Prostate gland (tissue), 2 donors: ENCODE measurements at regions not wholly inside any gene's neighbourhood (a gene's known extent, or its start where the extent isn't known, plus 50 kb on each side); places are given as distances from the start of the nearest gene placed in this dataset.

Experiments
- DNase-seq: peaks from one replicate; pipeline ENCODE4 v3.0.0-alpha.2; 2019; ENCODE audit warnings: low spot score
- H3K27ac ChIP-seq, 2 donors: fragments of 200-600 bp; sonication (generic); 2 replicates each; pipeline ENCODE4 v1.5.1; 2017 to 2019
- H3K27me3 ChIP-seq: fragments of 200-600 bp; sonication (generic); replicated peaks from 2 replicates; pipeline ENCODE4 v1.5.1; 2019; ENCODE audit not compliant: insufficient read depth
- H3K36me3 ChIP-seq, 2 donors: fragments of 200-600 bp; sonication (generic); 1 replicate in 1 of 2; 2 replicates in 1 of 2; pipeline versions ENCODE4 v1.5.1 to v1.8.1; 2017 to 2019
- H3K4me1 ChIP-seq: fragments of 200-600 bp; sonication (generic); replicated peaks from 2 replicates; pipeline ENCODE4 v1.5.1; 2019
- H3K4me3 ChIP-seq, 2 donors: fragments of 200-600 bp; sonication (generic); 2 replicates each; pipeline ENCODE4 v1.5.1; 2017 to 2019
- H3K9me3 ChIP-seq: fragments of 200-600 bp; sonication (generic); 2 replicates; pipeline ENCODE4 v1.5.1; 2017
- POLR2A ChIP-seq: fragments of 450-650 bp; IDR thresholded peaks from one replicate; pipeline ENCODE4 v1.6.1; 2016; ENCODE audit warnings: antibody characterized with exemption, mild to moderate bottlenecking
- POLR2AphosphoS5 ChIP-seq: sonication (generic); formaldehyde crosslinking; IDR thresholded peaks from one replicate; pipeline ENCODE4 v1.6.1; 2017; ENCODE audit warnings: antibody characterized with exemption
- WGBS: methylation state at CpG from one replicate; pipeline ENCODE4 v1.1.5; 2018; 5-methylcytosine and 5-hydroxymethylcytosine counted together
- intact Hi-C: fragments of 100-400 bp; cut with DNase I; formaldehyde crosslinking; loops from one replicate; pipeline ENCODE4 v1.14.2; 2022
- TF ChIP-seq, protein P1 (sequence below), 4 experiments: fragments of 200-600 bp in 2 of 4; fragments of 450-650 bp in 2 of 4; sonication (generic) in 2 of 4; IDR thresholded peaks; 1 replicate in 3 of 4; 2 replicates in 1 of 4; pipeline ENCODE4 v1.5.1; 2016 to 2019; ENCODE audit warnings: antibody characterized with exemption in 4 of 4, mild to moderate bottlenecking in 2 of 4, moderate library complexity in 2 of 4

DNA sequence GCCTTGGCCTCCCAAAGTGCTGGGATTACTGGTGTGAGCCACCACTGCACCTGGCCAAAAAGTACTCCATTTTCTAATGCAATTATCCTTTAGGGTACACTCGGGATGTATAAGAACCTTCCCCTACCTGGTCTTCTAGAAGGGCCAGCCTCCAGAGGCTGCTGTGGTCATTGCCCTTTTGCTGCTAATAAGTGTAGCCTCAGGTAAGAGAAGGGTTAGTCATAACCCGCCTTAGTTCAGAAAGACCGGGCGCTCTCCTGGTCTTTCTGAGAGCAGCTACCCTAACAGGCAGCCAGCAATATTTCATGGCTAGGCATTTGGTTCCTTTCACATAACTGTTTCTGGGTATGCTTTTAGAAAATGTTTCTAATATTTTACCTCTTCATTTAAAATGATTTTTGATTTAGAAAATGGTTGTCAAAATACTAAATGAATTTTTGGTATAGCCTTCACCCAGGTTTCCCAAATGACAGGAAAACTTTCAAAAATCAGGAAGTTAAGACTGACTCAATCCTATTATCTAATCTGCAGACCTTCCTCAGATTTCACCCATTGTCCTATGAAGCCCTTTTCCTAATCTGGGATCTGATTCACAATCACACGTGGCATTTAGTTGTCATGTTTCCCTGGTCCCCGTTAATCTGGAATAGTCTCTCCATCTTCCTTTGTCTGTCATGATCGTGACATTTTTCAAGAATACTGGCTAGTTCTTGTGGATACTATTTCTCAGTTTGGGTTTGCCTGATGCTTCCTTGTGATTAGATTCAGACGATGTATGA, 479.0 kb downstream of the SIPA1L2 start:
- H3K27me3 ChIP-seq = no peaks in the 10 kb centered on the region
- H3K27ac ChIP-seq = no peak overlapping the region
- H3K9me3 ChIP-seq = no peaks in the 10 kb centered on the region
- WGBS = 90% methylated on average over 8 of the region's 8 CpGs
- H3K4me3 ChIP-seq = no peak overlapping the region
- intact Hi-C loops = no loop called here
- DNase-seq = no peak
- TF ChIP-seq, protein P1, sequence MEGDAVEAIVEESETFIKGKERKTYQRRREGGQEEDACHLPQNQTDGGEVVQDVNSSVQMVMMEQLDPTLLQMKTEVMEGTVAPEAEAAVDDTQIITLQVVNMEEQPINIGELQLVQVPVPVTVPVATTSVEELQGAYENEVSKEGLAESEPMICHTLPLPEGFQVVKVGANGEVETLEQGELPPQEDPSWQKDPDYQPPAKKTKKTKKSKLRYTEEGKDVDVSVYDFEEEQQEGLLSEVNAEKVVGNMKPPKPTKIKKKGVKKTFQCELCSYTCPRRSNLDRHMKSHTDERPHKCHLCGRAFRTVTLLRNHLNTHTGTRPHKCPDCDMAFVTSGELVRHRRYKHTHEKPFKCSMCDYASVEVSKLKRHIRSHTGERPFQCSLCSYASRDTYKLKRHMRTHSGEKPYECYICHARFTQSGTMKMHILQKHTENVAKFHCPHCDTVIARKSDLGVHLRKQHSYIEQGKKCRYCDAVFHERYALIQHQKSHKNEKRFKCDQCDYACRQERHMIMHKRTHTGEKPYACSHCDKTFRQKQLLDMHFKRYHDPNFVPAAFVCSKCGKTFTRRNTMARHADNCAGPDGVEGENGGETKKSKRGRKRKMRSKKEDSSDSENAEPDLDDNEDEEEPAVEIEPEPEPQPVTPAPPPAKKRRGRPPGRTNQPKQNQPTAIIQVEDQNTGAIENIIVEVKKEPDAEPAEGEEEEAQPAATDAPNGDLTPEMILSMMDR (IDR thresholded peaks at IDR 0.05) = no peak
- TF ChIP-seq POLR2A = no peak
- TF ChIP-seq POLR2AphosphoS5 = no peak
- no peaks in the 10 kb centered on the region for H3K4me1 ChIP-seq
- H3K36me3 ChIP-seq = no peaks in the 10 kb centered on the region

DNA sequence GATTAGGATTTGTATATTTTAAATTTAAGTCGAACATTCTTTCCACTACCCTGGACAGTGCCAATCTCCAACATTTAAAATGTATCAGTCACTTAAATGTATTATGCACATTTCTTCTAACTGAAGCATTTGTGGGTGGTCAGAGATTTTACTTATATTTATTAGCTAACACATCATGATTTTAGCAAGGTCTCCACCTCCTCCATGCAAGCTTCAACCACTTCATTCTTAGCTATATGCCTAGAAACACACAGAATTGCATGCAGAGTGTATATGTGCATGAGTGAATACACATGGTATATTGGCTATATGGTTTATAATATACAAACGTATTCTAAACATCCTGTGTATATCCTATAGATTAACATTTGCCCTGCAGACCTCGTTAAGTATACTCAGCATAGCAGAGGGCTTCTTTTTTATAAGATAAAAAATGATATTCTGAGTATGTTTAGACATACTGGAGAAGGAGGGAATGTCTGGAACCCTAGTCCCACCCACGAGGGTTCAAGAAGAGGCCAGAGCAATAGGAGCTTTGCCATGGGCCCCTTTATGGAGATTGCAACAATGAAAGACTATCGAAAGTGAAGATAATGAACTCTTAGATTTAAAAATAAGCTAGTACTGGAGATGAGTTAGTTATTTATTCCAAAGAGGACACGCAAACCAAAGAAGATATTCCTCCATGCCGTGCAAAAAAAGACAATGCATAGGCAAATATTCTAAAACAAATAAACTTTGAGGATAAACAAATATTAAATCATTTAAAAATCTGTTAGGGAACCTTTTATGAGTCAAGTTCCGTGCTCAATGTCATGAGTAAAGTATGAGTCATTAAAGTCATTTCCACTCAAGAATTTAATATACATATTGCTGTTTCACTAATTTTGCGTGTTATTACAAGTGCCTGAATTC, 480.4 kb downstream of the SIPA1L2 start:
- no peak overlapping the region for H3K4me3 ChIP-seq
- H3K27ac ChIP-seq = no peak overlapping the region
- H3K4me1 ChIP-seq = no peaks in the 10 kb centered on the region
- no peaks in the 10 kb centered on the region for H3K36me3 ChIP-seq
- 42% methylated on average over 9 of the region's 9 CpGs for WGBS
- DNase-seq = no peak
- TF ChIP-seq POLR2AphosphoS5 = no peak
- TF ChIP-seq, protein P1 (IDR thresholded peaks at IDR 0.05) = no peak
- TF ChIP-seq POLR2A = no peak
- intact Hi-C loops = loop anchor here (10.0 kb wide), 1 partner anchor 145 kb away; no protein-coding TSS in a partner anchor
- H3K27me3 ChIP-seq = no peaks in the 10 kb centered on the region
- H3K9me3 ChIP-seq = no peaks in the 10 kb centered on the region

DNA sequence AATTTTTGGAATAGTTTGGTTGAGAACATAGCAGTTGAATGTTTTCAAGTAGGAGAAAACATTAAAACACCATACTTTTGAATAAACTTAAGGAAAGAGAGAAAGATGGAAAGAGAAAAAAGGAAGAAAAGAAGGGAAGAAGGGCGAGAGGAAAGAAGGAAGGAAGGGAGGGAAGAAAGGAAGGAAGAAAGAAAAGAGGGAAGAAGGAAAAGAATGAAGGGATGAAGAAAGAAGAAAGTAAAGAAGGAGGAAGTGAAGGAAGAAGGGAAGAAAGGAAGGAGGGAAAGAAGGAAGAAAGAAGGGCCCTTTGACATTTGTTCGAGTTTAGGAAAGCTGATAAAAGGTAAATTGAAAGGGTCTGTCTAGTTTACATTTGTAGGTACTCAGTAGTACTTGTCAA, 482.7 kb downstream of the SIPA1L2 start:
- no peaks in the 10 kb centered on the region for H3K4me1 ChIP-seq
- 85% methylated on average over 2 of the region's 2 CpGs for WGBS
- H3K27me3 ChIP-seq = no peaks in the 10 kb centered on the region
- H3K27ac ChIP-seq = no peak overlapping the region
- TF ChIP-seq, protein P1 (IDR thresholded peaks at IDR 0.05) = no peak
- TF ChIP-seq POLR2AphosphoS5 (no peak), POLR2A (no peak)
- no peak for DNase-seq
- intact Hi-C loops = loop anchor here (10.0 kb wide), 1 partner anchor 148 kb away; no protein-coding TSS in a partner anchor
- H3K36me3 ChIP-seq = no peaks in the 10 kb centered on the region
- H3K9me3 ChIP-seq = no peaks in the 10 kb centered on the region
- H3K4me3 ChIP-seq = no peak overlapping the region

DNA sequence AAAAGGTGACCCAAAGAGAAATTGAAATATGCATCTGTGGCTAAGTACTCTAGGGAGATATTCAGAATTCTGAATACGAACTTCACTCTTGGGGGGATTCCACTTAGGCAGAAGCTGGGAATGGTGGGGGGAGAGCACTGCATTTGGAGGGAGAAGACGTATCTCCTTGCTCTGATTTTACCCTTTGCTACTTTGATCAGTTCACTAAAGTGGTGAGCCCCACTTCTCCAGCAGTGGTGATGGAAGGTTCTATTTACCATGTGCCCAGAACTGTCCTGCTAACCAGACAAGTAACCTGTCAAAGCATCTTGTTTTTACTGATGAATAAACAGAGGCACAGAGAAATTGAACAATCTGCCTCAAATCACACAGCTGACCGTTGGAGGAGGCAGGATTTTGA, 483.4 kb downstream of the SIPA1L2 start:
- H3K4me3 ChIP-seq = no peak overlapping the region
- H3K27ac ChIP-seq = no peak overlapping the region
- no peaks in the 10 kb centered on the region for H3K9me3 ChIP-seq
- TF ChIP-seq POLR2AphosphoS5 (no peak), POLR2A (no peak)
- TF ChIP-seq, protein P1 (IDR thresholded peaks at IDR 0.05) = no peak
- H3K36me3 ChIP-seq = no peaks in the 10 kb centered on the region
- no peak for DNase-seq
- no peaks in the 10 kb centered on the region for H3K27me3 ChIP-seq
- 82% methylated on average over 3 of the region's 3 CpGs for WGBS
- no peaks in the 10 kb centered on the region for H3K4me1 ChIP-seq
- intact Hi-C loops = loop anchor here (10.0 kb wide), 1 partner anchor 148 kb away; no protein-coding TSS in a partner anchor
